ENCODE measurements at regions not wholly inside any gene's neighbourhood (a gene's known extent, or its start where the extent isn't known, plus 50 kb on each side); places are given as distances from the start of the nearest gene placed in this dataset.

- TF ChIP-seq, protein P1, sequence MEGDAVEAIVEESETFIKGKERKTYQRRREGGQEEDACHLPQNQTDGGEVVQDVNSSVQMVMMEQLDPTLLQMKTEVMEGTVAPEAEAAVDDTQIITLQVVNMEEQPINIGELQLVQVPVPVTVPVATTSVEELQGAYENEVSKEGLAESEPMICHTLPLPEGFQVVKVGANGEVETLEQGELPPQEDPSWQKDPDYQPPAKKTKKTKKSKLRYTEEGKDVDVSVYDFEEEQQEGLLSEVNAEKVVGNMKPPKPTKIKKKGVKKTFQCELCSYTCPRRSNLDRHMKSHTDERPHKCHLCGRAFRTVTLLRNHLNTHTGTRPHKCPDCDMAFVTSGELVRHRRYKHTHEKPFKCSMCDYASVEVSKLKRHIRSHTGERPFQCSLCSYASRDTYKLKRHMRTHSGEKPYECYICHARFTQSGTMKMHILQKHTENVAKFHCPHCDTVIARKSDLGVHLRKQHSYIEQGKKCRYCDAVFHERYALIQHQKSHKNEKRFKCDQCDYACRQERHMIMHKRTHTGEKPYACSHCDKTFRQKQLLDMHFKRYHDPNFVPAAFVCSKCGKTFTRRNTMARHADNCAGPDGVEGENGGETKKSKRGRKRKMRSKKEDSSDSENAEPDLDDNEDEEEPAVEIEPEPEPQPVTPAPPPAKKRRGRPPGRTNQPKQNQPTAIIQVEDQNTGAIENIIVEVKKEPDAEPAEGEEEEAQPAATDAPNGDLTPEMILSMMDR (conservative IDR thresholded peaks at IDR 0.05; ENCODE audit: low read depth, low read length) = no peak
- no peak for TF ChIP-seq EZH2 (IDR thresholded peaks at IDR 0.05; ENCODE audit: low read length, unreplicated experiment)
- no peak for TF ChIP-seq EZH2phosphoT487 (IDR thresholded peaks at IDR 0.05; ENCODE audit: borderline replicate concordance, low read length)
Measured at GRCh38 chr12:91763654-91764370, 381.8 kb downstream of the BTG1 start.

Measured in PC-3 (cell line).